ENCODE measurements at regions not wholly inside any gene's neighbourhood (a gene's known extent, or its start where the extent isn't known, plus 50 kb on each side); places are given as distances from the start of the nearest gene placed in this dataset.

DNA sequence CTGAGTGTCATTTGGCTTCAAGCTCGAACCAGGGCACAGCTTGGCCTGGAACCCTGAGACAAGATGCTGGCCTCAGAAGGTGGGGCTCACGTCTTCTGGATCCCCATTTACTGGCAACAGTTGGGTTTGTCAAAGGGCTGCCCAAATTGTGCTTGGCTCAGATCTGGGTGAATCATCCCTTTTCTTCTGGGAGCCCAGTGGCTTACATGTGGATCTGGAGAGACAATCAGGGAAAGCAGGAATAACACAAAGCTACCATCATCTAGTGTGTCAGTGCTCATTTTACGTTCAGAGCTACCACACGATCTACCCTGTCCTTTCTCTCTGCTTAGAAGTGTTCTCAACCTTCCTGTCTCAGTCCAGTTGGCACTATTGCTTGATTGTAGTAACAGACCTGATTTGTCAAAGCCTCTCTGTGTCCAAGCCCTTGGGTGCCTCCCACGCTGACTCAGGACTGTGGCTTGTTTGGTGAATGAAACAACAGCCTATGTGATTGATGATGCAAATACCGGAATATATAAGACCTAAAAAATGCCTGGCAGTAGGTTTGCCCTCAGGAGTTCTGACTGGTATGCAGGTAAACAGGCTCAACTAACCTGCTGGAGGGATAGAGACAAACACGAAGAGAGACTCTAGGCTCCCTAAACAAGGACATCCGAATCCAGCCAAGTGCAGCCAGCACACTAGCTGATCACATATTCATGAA, 974.3 kb downstream of the VRK1 start:
- TF ChIP-seq, protein P1, sequence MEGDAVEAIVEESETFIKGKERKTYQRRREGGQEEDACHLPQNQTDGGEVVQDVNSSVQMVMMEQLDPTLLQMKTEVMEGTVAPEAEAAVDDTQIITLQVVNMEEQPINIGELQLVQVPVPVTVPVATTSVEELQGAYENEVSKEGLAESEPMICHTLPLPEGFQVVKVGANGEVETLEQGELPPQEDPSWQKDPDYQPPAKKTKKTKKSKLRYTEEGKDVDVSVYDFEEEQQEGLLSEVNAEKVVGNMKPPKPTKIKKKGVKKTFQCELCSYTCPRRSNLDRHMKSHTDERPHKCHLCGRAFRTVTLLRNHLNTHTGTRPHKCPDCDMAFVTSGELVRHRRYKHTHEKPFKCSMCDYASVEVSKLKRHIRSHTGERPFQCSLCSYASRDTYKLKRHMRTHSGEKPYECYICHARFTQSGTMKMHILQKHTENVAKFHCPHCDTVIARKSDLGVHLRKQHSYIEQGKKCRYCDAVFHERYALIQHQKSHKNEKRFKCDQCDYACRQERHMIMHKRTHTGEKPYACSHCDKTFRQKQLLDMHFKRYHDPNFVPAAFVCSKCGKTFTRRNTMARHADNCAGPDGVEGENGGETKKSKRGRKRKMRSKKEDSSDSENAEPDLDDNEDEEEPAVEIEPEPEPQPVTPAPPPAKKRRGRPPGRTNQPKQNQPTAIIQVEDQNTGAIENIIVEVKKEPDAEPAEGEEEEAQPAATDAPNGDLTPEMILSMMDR (IDR thresholded peaks at IDR 0.05; ENCODE audit: partially characterized antibody, unreplicated experiment), result no peak
- Mint-ChIP-seq H3K4me3 (ENCODE audit: unreplicated experiment) (no peak overlapping the region), H3K4me1 (ENCODE audit: low read depth, unreplicated experiment) (no peaks in the 10 kb centered on the region), H3K27me3 (ENCODE audit: unreplicated experiment) (peaks cover 5% of the 10 kb centered on the region), H3K27ac (ENCODE audit: unreplicated experiment) (no peak overlapping the region), H3K9me3 (ENCODE audit: unreplicated experiment) (no peaks in the 10 kb centered on the region), H3K36me3 (ENCODE audit: unreplicated experiment) (no peaks in the 10 kb centered on the region)
- DNase-seq, result no peak

DNA sequence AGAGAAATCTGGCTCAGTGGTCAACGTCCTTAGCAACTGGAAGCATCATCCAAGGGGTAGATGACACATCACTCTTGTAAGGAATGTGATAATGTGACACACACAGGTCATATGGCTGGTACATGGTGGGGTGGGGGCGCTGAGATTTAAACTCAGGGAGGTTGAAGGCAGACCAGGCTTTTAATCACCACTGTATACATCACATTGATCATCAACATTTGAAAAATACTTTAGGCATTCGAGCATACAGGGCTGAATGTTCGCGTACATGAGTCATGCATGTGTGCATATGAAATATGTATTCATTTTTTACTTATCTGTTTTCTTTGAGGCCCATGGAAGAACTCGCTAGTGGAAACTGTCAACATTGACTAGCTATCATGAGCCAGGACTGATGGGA, 976.4 kb downstream of the VRK1 start:
- TF ChIP-seq, protein P1 (IDR thresholded peaks at IDR 0.05; ENCODE audit: partially characterized antibody, unreplicated experiment), result no peak
- no peaks in the 10 kb centered on the region for H3K4me1 Mint-ChIP-seq (ENCODE audit: low read depth, unreplicated experiment)
- no peak overlapping the region for H3K4me3 Mint-ChIP-seq (ENCODE audit: unreplicated experiment)
- no peaks in the 10 kb centered on the region for H3K9me3 Mint-ChIP-seq (ENCODE audit: unreplicated experiment)
- H3K27ac Mint-ChIP-seq (ENCODE audit: unreplicated experiment), result no peak overlapping the region
- H3K27me3 Mint-ChIP-seq (ENCODE audit: unreplicated experiment), result peaks cover 2% of the 10 kb centered on the region
- no peak for DNase-seq
- H3K36me3 Mint-ChIP-seq (ENCODE audit: unreplicated experiment), result no peaks in the 10 kb centered on the region

DNA sequence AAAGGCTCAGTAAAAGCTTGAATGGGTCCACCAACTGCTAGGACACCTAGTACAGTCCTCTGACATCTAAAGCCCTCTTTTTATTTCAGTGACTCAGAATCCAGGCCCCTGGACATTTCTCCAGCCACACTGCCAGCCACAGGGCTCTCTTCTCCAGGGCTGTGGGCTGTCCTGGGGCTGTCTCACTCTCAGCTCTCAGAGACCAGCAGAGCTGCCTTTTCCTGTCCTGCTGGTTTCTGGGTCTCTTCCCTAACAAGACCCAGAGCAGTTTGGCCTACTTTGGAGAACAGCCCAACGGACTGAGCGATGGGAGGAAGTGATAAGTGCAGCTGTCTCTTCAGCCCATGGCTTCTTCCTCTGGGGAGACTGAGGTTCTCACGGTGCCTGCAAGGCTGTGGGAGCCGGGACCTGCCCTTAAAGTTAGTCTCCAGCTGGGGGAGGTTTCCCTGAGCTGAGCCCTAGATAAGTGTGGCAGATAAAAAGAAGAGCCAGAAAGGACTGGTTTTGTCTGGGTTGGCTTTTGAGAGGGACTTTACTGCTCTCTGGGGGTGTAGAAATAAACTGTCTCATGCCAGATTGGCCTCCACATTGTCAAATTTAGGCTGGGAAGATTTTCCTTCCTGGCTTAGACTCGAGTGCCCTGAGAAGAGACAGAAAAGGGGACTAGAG, 979.8 kb downstream of the VRK1 start:
- H3K36me3 Mint-ChIP-seq (ENCODE audit: unreplicated experiment), result no peaks in the 10 kb centered on the region
- no peak for DNase-seq
- TF ChIP-seq, protein P1 (IDR thresholded peaks at IDR 0.05; ENCODE audit: partially characterized antibody, unreplicated experiment), result no peak
- H3K9me3 Mint-ChIP-seq (ENCODE audit: unreplicated experiment), result no peaks in the 10 kb centered on the region
- no peaks in the 10 kb centered on the region for H3K4me1 Mint-ChIP-seq (ENCODE audit: low read depth, unreplicated experiment)
- H3K27ac Mint-ChIP-seq (ENCODE audit: unreplicated experiment), result no peak overlapping the region
- H3K4me3 Mint-ChIP-seq (ENCODE audit: unreplicated experiment), result no peak overlapping the region
- peaks cover 2% of the 10 kb centered on the region for H3K27me3 Mint-ChIP-seq (ENCODE audit: unreplicated experiment)

DNA sequence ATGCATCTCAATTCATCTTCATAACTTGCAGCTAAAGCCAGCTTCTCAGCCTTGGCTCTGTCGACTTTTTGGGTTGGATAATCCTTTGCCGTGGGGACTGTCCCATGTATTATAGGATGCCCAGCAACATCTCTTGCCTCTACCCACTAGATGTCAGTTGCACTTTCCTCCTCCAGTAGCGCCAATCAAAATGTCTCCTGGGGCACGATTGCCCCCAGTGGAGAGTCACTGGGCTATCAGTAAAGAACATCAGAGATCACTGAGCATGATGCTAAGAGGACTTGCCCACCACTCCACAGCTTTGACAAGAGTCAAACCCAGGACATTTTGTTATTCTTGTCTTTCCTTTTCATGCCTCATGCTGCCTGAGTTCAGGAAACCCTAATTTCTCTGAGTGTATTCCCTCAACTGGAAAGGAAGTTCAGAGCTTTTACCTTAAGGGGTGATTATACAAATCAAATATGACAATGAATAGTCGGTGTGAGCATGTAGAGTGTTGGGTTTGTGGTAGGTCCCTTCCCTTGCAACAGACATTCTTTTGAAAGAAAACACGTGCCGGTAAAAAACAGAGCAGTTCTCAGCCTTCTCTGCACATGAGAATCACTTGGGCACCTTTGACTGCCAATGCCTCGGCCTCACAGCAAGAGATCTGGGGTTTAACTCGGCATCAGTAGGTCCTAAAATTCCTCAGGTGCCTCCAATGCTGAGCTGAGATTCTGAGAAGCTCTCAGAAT, 980.6 kb downstream of the VRK1 start:
- no peaks in the 10 kb centered on the region for H3K9me3 Mint-ChIP-seq (ENCODE audit: unreplicated experiment)
- TF ChIP-seq, protein P1 (IDR thresholded peaks at IDR 0.05; ENCODE audit: partially characterized antibody, unreplicated experiment), result no peak
- peaks cover 2% of the 10 kb centered on the region for H3K27me3 Mint-ChIP-seq (ENCODE audit: unreplicated experiment)
- DNase-seq, result no peak
- no peaks in the 10 kb centered on the region for H3K36me3 Mint-ChIP-seq (ENCODE audit: unreplicated experiment)
- H3K4me3 Mint-ChIP-seq (ENCODE audit: unreplicated experiment), result no peak overlapping the region
- H3K27ac Mint-ChIP-seq (ENCODE audit: unreplicated experiment), result no peak overlapping the region
- no peaks in the 10 kb centered on the region for H3K4me1 Mint-ChIP-seq (ENCODE audit: low read depth, unreplicated experiment)
